Pons (tissue), 1 donor: ENCODE measurements at regions not wholly inside any gene's neighbourhood (a gene's known extent, or its start where the extent isn't known, plus 50 kb on each side); places are given as distances from the start of the nearest gene placed in this dataset.

Experiments used
- DNase-seq: peaks from one replicate; pipeline ENCODE4 v3.0.0-alpha.2; 2016; ENCODE audit warnings: low spot score

DNA sequence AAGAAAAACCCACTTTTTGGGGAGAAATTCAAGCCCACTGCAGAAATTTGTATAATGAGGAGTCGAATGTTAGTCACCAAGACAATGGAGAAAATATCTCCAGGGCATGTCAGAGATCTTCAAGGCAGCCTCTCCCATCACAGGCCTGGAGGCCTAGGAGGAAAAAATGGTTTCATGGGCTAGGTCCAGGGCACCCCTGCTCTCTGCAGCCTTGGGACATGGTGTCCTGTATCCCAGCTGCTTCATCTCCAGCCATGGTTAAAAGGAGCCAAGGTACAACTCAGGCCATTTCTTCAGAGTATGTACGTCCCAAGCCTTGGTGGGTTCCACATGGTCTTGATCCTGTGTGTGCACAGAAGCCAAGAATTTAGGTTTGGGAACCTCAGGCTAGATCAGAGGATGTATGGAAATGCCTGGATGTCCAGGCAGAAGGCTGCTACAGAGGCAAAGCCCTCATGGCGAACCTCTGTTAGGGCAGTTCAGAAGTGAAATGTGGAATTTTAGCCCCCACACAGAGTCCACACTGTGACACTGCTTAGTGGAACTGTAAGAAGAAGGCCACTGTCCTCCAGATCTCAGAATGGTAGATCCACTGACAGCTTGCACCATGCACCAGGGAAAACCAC is 561.4 kb downstream of the ISL1 start:
- DNase-seq: no peak

DNA sequence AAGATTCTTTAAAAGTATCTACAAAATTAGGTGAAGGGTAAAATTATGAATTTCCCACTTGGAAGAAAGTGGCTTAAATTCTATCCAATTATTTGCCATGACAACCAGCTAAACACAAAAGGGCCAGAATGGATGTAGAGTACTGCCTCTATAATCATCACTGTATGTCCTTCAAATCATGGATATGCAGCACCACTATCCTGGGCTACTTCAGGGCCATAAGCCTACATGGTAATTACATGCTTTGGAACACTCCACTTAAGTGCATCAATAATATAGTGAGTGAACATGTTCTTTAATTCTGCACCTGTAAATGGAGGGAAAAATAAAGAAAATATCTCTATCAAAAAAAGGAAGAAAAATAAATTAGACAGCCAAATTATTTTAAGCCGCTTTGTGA is 575.2 kb downstream of the ISL1 start:
- no peak for DNase-seq

- peak; percentile 35 for DNase-seq
Observed at GRCh38 chr5:51960617-51961121, 577.4 kb downstream of the ISL1 start.

DNA sequence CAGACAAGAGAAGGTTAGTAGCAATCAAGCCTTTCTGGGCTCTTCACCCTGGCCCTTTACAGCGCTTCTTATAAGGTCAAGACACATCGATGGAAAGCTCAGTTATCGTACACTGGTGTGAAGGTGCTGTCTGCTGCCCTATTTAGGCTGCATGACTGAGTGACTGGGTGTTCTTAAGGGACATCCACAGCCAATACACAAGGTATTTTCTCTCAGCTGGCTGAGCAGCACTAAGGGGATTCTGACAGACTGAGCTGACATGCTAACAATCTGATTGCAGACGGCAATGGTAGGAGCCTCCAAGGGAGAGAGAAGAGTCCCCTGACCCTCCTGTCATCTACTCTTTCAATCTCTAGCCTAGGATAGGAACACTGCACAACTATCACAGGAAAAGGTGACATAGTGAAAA is 577.9 kb downstream of the ISL1 start:
- no peak for DNase-seq

- DNase-seq: no peak
Observed at GRCh38 chr5:51968756-51969155, 585.5 kb downstream of the ISL1 start.

GRCh38 chr5:51974834-51975233 is 591.6 kb downstream of the ISL1 start:
- no peak for DNase-seq

- DNase-seq: no peak
Observed at GRCh38 chr5:51977014-51977413, 593.8 kb downstream of the ISL1 start.

DNA sequence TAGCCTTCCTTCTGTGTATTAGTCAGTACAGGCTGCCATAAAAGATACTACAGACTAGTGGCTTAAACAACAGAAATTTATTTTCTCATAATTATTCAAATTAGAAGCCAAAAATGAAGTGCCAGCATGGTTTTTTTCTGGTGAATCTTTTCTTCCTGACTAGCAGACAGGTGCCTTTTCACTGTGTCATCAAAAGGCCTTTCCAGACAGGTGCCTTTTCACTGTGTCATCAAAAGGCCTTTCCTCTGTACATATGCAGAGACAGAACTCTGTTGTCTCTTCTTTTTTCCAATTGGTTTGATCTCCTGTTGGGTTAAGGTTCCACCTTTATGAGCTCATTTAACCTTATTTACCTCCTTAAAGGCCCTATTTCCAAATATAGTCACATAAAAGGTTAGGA is 599.9 kb downstream of the ISL1 start:
- no peak for DNase-seq

GRCh38 chr5:51986733-51987132 is 603.5 kb downstream of the ISL1 start:
- no peak for DNase-seq

DNA sequence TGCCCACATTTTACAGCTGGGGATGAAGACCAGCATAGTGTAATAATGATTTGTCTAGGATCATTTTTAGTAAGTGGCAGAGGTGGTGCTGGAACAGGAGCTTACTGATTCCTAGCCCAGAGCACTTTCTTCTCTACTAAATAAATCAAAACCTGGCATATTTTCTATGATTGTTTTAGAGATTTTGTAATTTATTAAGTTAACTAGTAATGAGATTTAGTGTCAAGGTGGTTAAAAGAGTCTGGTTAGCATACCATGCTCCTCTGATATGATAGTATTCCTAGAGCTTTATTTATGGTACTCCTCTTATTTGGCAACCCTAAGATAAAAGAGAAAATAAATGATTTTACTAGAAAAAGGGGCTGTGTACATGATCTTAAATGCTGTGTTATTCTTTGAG is 604.0 kb downstream of the ISL1 start:
- DNase-seq: no peak

GRCh38 chr5:51987669-51988209 is 604.5 kb downstream of the ISL1 start:
- no peak for DNase-seq

- no peak for DNase-seq
Observed at GRCh38 chr5:51988634-51989033, 605.4 kb downstream of the ISL1 start.

- DNase-seq: no peak
Observed at GRCh38 chr5:51990241-51990640, 607.0 kb downstream of the ISL1 start.

- DNase-seq: no peak
Observed at GRCh38 chr5:51990661-51991180, 607.5 kb downstream of the ISL1 start.

- DNase-seq: no peak
Observed at GRCh38 chr5:51991940-51992339, 608.7 kb downstream of the ISL1 start.

DNA sequence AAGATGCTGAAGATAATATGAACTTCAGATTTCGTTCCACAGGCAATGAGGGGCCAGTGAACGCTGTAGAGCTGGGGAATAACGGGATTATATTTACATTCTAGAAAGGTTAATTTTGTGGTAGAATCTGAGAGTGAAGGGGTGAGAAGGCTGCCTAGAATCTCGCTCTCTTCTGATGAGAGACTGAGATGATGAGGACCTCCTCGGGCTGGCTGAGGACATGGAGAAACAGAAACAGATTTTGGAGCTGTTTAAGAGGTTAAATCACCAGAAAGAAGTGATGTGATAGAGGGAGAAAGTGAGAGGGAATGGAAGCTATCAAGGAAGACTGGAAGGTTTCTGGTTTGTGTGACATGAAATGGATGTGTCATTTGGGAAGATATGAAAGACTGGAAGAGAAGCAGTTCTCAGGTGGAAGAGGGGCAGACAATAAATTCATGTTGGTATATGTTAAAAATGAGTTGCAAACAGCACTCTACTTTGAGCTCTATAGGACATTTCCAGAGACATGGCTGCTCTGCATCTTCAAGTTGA is 612.6 kb downstream of the ISL1 start:
- no peak for DNase-seq

- no peak for DNase-seq
Observed at GRCh38 chr5:51996356-51996861, 613.2 kb downstream of the ISL1 start.

DNA sequence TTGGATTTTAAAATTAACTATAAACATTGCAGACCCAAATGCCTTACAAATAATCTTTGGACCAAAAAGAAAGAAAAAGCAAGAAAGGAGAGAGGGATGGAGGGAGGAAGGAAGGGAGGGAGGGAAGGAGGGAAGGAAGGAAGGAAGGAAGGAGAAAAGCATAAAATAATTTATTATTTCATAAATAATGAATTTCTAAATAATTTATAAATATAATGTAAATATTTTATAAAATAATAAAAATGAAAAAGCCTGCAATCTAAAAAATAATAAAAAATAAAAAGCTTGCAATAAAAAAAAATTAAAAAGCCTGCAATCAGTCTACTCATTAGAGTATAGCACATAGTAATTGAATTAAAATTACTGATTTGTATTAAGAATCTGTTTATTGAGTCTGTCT is 614.3 kb downstream of the ISL1 start:
- DNase-seq: no peak

- no peak for DNase-seq
Observed at GRCh38 chr5:51997949-51998348, 614.7 kb downstream of the ISL1 start.

- DNase-seq: peak; percentile 59
Observed at GRCh38 chr5:52007230-52007858, 624.1 kb downstream of the ISL1 start.

- no peak for DNase-seq
Observed at GRCh38 chr5:52010454-52010853, 627.2 kb downstream of the ISL1 start.

DNA sequence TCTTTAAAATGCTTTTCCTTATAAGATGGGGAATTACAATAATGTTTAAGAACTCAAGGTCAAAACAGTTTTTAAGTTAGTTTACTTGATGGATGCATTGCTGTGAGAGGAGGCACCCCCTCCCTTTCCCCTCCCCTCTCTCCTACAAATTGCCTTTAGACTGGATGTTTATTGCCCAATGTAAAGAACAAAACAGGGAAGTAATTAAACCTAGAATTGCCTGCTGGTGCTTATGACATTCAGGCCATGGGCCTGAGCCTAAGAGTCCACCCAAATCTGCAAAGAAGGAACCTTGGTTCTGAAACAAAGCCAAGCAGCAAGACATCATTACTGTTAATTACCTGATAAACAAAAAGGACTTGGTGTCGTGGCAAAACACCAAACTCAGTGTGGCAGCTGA is 630.3 kb downstream of the ISL1 start:
- DNase-seq: no peak

DNA sequence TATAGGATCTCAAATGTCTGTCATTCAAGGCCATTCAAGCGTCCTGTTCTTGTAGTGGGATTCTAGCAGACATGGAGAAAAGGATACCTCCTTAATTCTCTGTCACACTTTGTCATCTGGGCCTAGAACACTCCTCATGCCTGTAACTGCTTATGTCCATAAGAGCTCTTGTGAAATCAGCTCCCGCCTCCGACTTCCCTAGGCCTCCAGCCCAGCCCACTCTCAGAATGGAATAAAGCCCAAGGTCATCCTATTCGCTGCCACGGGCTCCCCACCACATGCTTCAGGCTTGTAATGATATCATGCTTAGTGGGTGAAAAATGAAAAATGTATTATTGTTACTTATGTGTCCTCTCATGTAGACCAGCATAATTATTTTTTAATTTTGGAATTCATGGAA is 632.5 kb downstream of the ISL1 start:
- DNase-seq: no peak
